HEK293T (cell line): ENCODE measurements at regions not wholly inside any gene's neighbourhood (a gene's known extent, or its start where the extent isn't known, plus 50 kb on each side); places are given as distances from the start of the nearest gene placed in this dataset.

Source experiments
- BHLHE40 ChIP-seq: fragments of 450-650 bp; IDR thresholded peaks from 2 replicates; pipeline ENCODE4 v1.6.1; 2016; ENCODE audit warnings: mild to moderate bottlenecking, moderate library complexity, borderline replicate concordance
- CTBP1 ChIP-seq: fragments of 450-650 bp; IDR thresholded peaks from 2 replicates; pipeline ENCODE4 v1.6.1; 2016; ENCODE audit warnings: borderline replicate concordance
- ELF4 ChIP-seq: fragments of 450-650 bp; IDR thresholded peaks from 2 replicates; pipeline ENCODE4 v1.6.1; 2017; ENCODE audit warnings: antibody characterized with exemption
- FOXA1 ChIP-seq: fragments of 450-650 bp; IDR thresholded peaks from 2 replicates; pipeline ENCODE4 v1.6.1; 2016; ENCODE audit warnings: mild to moderate bottlenecking
- FOXK2 ChIP-seq: fragments of 450-650 bp; IDR thresholded peaks from 2 replicates; pipeline ENCODE4 v1.6.1; 2016; ENCODE audit warnings: mild to moderate bottlenecking
- FOXM1 ChIP-seq: fragments of 450-650 bp; IDR thresholded peaks from 2 replicates; pipeline ENCODE4 v1.6.1; 2017; ENCODE audit warnings: mild to moderate bottlenecking, borderline replicate concordance
- HDGF ChIP-seq: fragments of 450-650 bp; IDR thresholded peaks from 2 replicates; pipeline ENCODE4 v1.6.1; 2017; ENCODE audit warnings: antibody characterized with exemption, borderline replicate concordance
- L3MBTL2 ChIP-seq: fragments of 450-650 bp; conservative IDR thresholded peaks from 2 replicates; pipeline ENCODE4 v1.6.1; 2016; ENCODE audit warnings: mild to moderate bottlenecking
- LEF1 ChIP-seq: fragments of 450-650 bp; IDR thresholded peaks from 2 replicates; pipeline ENCODE4 v1.6.1; 2017; ENCODE audit warnings: mild to moderate bottlenecking, borderline replicate concordance
- NFRKB ChIP-seq: fragments of 450-650 bp; IDR thresholded peaks from 2 replicates; pipeline ENCODE4 v1.6.1; 2016; ENCODE audit warnings: mild to moderate bottlenecking, moderate library complexity
- PKNOX1 ChIP-seq: fragments of 450-650 bp; IDR thresholded peaks from 2 replicates; pipeline ENCODE4 v1.6.1; 2016
- SP1 ChIP-seq: fragments of 450-650 bp; IDR thresholded peaks from 2 replicates; pipeline ENCODE4 v1.6.1; 2017
- SUZ12 ChIP-seq: fragments of 450-650 bp; IDR thresholded peaks from 2 replicates; pipeline ENCODE4 v1.6.1; 2016; ENCODE audit warnings: mild to moderate bottlenecking
- TARDBP ChIP-seq: fragments of 450-650 bp; IDR thresholded peaks from 2 replicates; pipeline ENCODE4 v1.6.1; 2016

GRCh38 chr7:8327199-8327598, 65.2 kb upstream of the ICA1 start:
- TF ChIP-seq FOXK2, result no peak
- no peak for TF ChIP-seq SP1
- no peak for TF ChIP-seq FOXM1
- no peak for TF ChIP-seq L3MBTL2
- TF ChIP-seq TARDBP, result no peak
- no peak for TF ChIP-seq BHLHE40
- TF ChIP-seq SUZ12, result no peak
- no peak for TF ChIP-seq ELF4
- no peak for TF ChIP-seq NFRKB
- TF ChIP-seq PKNOX1, result no peak
- TF ChIP-seq HDGF, result no peak
- no peak for TF ChIP-seq FOXA1
- TF ChIP-seq LEF1, result no peak
- TF ChIP-seq CTBP1, result no peak
